ENCODE measurements at regions not wholly inside any gene's neighbourhood (a gene's known extent, or its start where the extent isn't known, plus 50 kb on each side); places are given as distances from the start of the nearest gene placed in this dataset.

GRCh38 chr13:97895383-97895782 is 58.1 kb upstream of the IPO5 start:
- ATAC-seq (ENCODE audit: low read depth): no peak
- dilution Hi-C loops (cut with HindIII; ENCODE audit: low sequenced_read_pairs, unreplicated experiment): no loop called here

More at GRCh38 chr13:97895383-97895782, 58.1 kb upstream of the IPO5 start:
- no TSS peak for BruUV-seq (replicated peaks)
- Histone ChIP-seq H3K14ac (replicated peaks; ENCODE audit: low read depth, low read length) (no peak overlapping the region), H3K4me3 (ENCODE audit: insufficient read depth, low read depth, low read length) (no peak overlapping the region), H3K9ac (ENCODE audit: low read depth, low read length) (no peak overlapping the region), H4K20me1 (ENCODE audit: insufficient read depth, low read length) (no peaks in the 10 kb centered on the region), H3K79me1 (ENCODE audit: low read depth in 1 of 2, low read length in 2 of 2) (no peaks in the 10 kb centered on the region), H3K4me2 (ENCODE audit: low read depth, low read length) (no peak overlapping the region), H2AK5ac (ENCODE audit: low read depth, low read length) (no peak overlapping the region), H4K8ac (ENCODE audit: low read depth in 2 of 2, low read length in 2 of 2) (no peak overlapping the region), H3K18ac (ENCODE audit: low read depth, low read length) (no peak overlapping the region), H3K36me3 (ENCODE audit: control insufficient read depth, insufficient read depth, low read length) (no peaks in the 10 kb centered on the region), H3K27me3 (ENCODE audit: control insufficient read depth, insufficient read depth, low read length) (no peaks in the 10 kb centered on the region), H3K23ac (ENCODE audit: low read depth, low read length) (no peak overlapping the region), H3K56ac (ENCODE audit: extremely low read depth, insufficient read depth, low read length) (no peak overlapping the region), H4K5ac (ENCODE audit: low read depth, low read length) (no peak overlapping the region), H3K9me1 (ENCODE audit: insufficient read depth, low read length) (peaks cover 4% of the 10 kb centered on the region), H3K4me1 (ENCODE audit: control insufficient read depth, insufficient read depth, low read length) (peaks cover 3% of the 10 kb centered on the region), H3K27ac (ENCODE audit: insufficient read depth, low read length) (no peak overlapping the region), H4K91ac (ENCODE audit: insufficient read depth, low read depth, low read length) (no peak overlapping the region), H2AFZ (replicated peaks; ENCODE audit: low read length, poor library complexity) (no peak overlapping the region), H2BK5ac (ENCODE audit: low read depth, low read length, poor library complexity, severe bottlenecking) (no peak overlapping the region), H2BK120ac (ENCODE audit: low read depth, low read length) (no peak overlapping the region), H2BK20ac (ENCODE audit: low read depth, low read length) (no peak overlapping the region), H3K9me3 (ENCODE audit: control insufficient read depth, insufficient read depth, low read length) (no peaks in the 10 kb centered on the region), H3K4ac (ENCODE audit: low read depth, low read length) (no peak overlapping the region), H2AK9ac (replicated peaks; ENCODE audit: low read depth, low read length, poor library complexity) (no peak overlapping the region), H2BK15ac (ENCODE audit: low read depth, low read length) (no peak overlapping the region)
- in situ Hi-C loops (cut with MboI; ENCODE audit: low sequenced_read_pairs) (no loop called here), intact Hi-C loops (cut with micrococcal nuclease) (loop anchor here (5.0 kb wide), 1 partner anchor 37 kb away; no protein-coding TSS in a partner anchor)
- CTCF ChIA-PET: no interaction called here
- no peak for DNase-seq
- no CpG with 5 or more reads among the region's 1 CpG for WGBS, 2 experiments (ENCODE audit: extremely low coverage in 2 of 2, insufficient read length in 1 of 2)
- TF ChIP-seq MAFK (IDR thresholded peaks at IDR 0.05; ENCODE audit: low read depth, low read length) (no peak), NFE2L2 (IDR thresholded peaks at IDR 0.05; ENCODE audit: low read depth, low read length) (no peak), RFX5 (IDR thresholded peaks at IDR 0.05; ENCODE audit: low read depth, low read length) (no peak), MXI1 (IDR thresholded peaks at IDR 0.05; ENCODE audit: borderline replicate concordance, low read depth, low read length) (no peak), CEBPB (IDR thresholded peaks at IDR 0.05; ENCODE audit: low read depth, low read length) (no peak), ELK1 (IDR thresholded peaks at IDR 0.05; ENCODE audit: borderline replicate concordance, low read depth, low read length) (no peak), SMC3 (IDR thresholded peaks at IDR 0.05; ENCODE audit: low read depth, low read length) (no peak), POLR2A (IDR thresholded peaks at IDR 0.05; ENCODE audit: low read depth, low read length) (no peak), BHLHE40 (IDR thresholded peaks at IDR 0.05; ENCODE audit: low read depth, low read length) (no peak), RCOR1 (IDR thresholded peaks at IDR 0.05; ENCODE audit: insufficient replicate concordance, low read length) (no peak), MAZ (IDR thresholded peaks at IDR 0.05; ENCODE audit: borderline replicate concordance, low read depth, low read length) (no peak), FOS (IDR thresholded peaks at IDR 0.05; ENCODE audit: low read depth, low read length) (no peak)
- TF ChIP-seq, protein P1, sequence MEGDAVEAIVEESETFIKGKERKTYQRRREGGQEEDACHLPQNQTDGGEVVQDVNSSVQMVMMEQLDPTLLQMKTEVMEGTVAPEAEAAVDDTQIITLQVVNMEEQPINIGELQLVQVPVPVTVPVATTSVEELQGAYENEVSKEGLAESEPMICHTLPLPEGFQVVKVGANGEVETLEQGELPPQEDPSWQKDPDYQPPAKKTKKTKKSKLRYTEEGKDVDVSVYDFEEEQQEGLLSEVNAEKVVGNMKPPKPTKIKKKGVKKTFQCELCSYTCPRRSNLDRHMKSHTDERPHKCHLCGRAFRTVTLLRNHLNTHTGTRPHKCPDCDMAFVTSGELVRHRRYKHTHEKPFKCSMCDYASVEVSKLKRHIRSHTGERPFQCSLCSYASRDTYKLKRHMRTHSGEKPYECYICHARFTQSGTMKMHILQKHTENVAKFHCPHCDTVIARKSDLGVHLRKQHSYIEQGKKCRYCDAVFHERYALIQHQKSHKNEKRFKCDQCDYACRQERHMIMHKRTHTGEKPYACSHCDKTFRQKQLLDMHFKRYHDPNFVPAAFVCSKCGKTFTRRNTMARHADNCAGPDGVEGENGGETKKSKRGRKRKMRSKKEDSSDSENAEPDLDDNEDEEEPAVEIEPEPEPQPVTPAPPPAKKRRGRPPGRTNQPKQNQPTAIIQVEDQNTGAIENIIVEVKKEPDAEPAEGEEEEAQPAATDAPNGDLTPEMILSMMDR (conservative IDR thresholded peaks at IDR 0.05; ENCODE audit: low read depth, low read length): no peak
- TF ChIP-seq, protein P2, sequence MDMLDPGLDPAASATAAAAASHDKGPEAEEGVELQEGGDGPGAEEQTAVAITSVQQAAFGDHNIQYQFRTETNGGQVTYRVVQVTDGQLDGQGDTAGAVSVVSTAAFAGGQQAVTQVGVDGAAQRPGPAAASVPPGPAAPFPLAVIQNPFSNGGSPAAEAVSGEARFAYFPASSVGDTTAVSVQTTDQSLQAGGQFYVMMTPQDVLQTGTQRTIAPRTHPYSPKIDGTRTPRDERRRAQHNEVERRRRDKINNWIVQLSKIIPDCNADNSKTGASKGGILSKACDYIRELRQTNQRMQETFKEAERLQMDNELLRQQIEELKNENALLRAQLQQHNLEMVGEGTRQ (IDR thresholded peaks at IDR 0.05; ENCODE audit: low read depth, low read length): no peak
- POLR2A ChIA-PET (ENCODE audit: unreplicated experiment): no interaction called here
